ENCODE measurements at regions not wholly inside any gene's neighbourhood (a gene's known extent, or its start where the extent isn't known, plus 50 kb on each side); places are given as distances from the start of the nearest gene placed in this dataset.

DNA sequence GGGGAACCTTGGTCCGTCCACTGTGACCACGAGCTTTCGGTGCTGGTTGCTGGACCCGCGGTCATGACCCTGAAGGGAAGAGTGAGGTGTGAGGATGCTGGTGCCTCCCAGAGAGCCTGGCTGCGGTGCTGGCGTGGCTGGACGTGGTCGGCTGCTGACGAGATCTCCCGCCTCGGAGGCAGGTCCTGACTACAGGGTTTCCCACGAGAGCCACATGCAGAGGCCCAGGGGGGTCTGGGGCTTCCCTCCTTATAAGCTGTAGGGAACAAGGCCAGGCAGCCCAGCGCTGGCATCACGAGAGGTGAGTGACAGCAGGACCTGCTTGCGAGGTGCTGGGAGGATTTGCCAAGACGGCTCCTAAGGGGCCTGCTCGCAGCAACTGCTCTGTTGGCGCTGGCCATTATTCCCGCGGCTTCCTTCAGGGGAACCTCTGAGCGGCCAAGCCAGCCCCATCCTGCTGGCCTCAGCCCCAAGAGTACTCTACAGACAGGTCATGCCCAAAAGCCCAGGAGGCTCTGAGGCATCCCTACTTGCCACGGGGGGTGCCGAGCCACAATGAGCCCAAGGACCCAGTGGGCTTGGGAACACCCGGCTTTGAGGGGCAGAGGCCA, 134.8 kb downstream of the FOXL1 start:
- Histone ChIP-seq H3K27ac (no peak overlapping the region), H3K9me3 (no peaks in the 10 kb centered on the region), H3K4me1 (ENCODE audit: insufficient read depth) (no peaks in the 10 kb centered on the region), H3K36me3 (no peaks in the 10 kb centered on the region), H3K4me3 (no peak overlapping the region), H3K27me3 (no peaks in the 10 kb centered on the region)
- intact Hi-C loops (cut with DNase I), result no loop called here
- no peak for TF ChIP-seq EP300 (IDR thresholded peaks at IDR 0.05)
- no peak for TF ChIP-seq CTCF (IDR thresholded peaks at IDR 0.05)
- no peak for TF ChIP-seq POLR2A (IDR thresholded peaks at IDR 0.05)
- no peak for DNase-seq
- 78 to 86% (median 81%) methylated on average over 25 of the region's 25 CpGs for WGBS, 3 donors

- Histone ChIP-seq H3K36me3 (no peaks in the 10 kb centered on the region), H3K27ac (no peak overlapping the region), H3K4me1 (ENCODE audit: insufficient read depth) (no peaks in the 10 kb centered on the region), H3K9me3 (no peaks in the 10 kb centered on the region), H3K27me3 (no peaks in the 10 kb centered on the region), H3K4me3 (no peak overlapping the region)
- TF ChIP-seq EP300 (IDR thresholded peaks at IDR 0.05), result no peak
- TF ChIP-seq CTCF (IDR thresholded peaks at IDR 0.05), result no peak
- no peak for TF ChIP-seq POLR2A (IDR thresholded peaks at IDR 0.05)
- intact Hi-C loops (cut with DNase I), result no loop called here
- 45 to 46% (median 46%) methylated on average over 4 of the region's 4 CpGs for WGBS, 3 donors
- no peak for DNase-seq
Observed at GRCh38 chr16:86714166-86714565, 135.8 kb downstream of the FOXL1 start.

DNA sequence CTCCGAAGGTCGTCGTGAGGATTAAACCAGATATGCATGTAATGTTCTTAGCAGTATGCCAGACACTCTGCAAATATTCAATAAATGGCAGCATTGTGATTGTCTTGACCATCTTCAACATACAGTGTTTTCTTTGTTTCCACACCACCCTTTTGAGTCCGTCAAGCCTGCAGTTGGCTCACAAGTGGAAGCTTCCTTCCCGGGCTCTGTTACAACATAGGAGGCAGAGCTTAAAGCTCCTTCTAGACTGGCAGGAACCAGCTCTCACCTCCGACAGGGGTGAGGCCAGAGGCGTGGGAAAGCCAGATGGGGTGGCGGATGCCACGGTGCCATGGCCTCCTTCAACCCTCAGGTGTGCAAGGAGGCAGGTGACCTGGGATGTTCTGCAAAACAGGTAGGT, 138.3 kb downstream of the FOXL1 start:
- TF ChIP-seq POLR2A (IDR thresholded peaks at IDR 0.05) (no peak), CTCF (IDR thresholded peaks at IDR 0.05) (no peak), EP300 (IDR thresholded peaks at IDR 0.05) (no peak)
- H3K27me3 ChIP-seq, result no peaks in the 10 kb centered on the region
- no peaks in the 10 kb centered on the region for H3K4me1 ChIP-seq (ENCODE audit: insufficient read depth)
- WGBS, 3 donors, result 71 to 78% (median 72%) methylated on average over 9 of the region's 9 CpGs
- H3K36me3 ChIP-seq, result no peaks in the 10 kb centered on the region
- intact Hi-C loops (cut with DNase I), result no loop called here
- no peaks in the 10 kb centered on the region for H3K9me3 ChIP-seq
- no peak overlapping the region for H3K27ac ChIP-seq
- DNase-seq, result no peak
- no peak overlapping the region for H3K4me3 ChIP-seq

GRCh38 chr16:86718118-86718517, 139.8 kb downstream of the FOXL1 start:
- intact Hi-C loops (cut with DNase I), result no loop called here
- 26 to 35% (median 35%) methylated on average over 9 of the region's 9 CpGs for WGBS, 3 donors
- Histone ChIP-seq H3K9me3 (no peaks in the 10 kb centered on the region), H3K27me3 (no peaks in the 10 kb centered on the region), H3K4me3 (no peak overlapping the region), H3K4me1 (ENCODE audit: insufficient read depth) (no peaks in the 10 kb centered on the region), H3K27ac (no peak overlapping the region), H3K36me3 (no peaks in the 10 kb centered on the region)
- TF ChIP-seq POLR2A (IDR thresholded peaks at IDR 0.05) (no peak), CTCF (IDR thresholded peaks at IDR 0.05) (no peak), EP300 (IDR thresholded peaks at IDR 0.05) (no peak)
- no peak for DNase-seq

Measured in ovary (tissue), 7 donors.